ENCODE measurements at regions not wholly inside any gene's neighbourhood (a gene's known extent, or its start where the extent isn't known, plus 50 kb on each side); places are given as distances from the start of the nearest gene placed in this dataset.

GRCh38 chr5:103927739-103928138, 365.1 kb upstream of the NUDT12 start:
- TF ChIP-seq, protein P1, sequence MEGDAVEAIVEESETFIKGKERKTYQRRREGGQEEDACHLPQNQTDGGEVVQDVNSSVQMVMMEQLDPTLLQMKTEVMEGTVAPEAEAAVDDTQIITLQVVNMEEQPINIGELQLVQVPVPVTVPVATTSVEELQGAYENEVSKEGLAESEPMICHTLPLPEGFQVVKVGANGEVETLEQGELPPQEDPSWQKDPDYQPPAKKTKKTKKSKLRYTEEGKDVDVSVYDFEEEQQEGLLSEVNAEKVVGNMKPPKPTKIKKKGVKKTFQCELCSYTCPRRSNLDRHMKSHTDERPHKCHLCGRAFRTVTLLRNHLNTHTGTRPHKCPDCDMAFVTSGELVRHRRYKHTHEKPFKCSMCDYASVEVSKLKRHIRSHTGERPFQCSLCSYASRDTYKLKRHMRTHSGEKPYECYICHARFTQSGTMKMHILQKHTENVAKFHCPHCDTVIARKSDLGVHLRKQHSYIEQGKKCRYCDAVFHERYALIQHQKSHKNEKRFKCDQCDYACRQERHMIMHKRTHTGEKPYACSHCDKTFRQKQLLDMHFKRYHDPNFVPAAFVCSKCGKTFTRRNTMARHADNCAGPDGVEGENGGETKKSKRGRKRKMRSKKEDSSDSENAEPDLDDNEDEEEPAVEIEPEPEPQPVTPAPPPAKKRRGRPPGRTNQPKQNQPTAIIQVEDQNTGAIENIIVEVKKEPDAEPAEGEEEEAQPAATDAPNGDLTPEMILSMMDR (IDR thresholded peaks at IDR 0.05 in 4 of 5, conservative IDR thresholded peaks at IDR 0.05 in 1 of 5) = no peak
- no peak for TF ChIP-seq POLR2A (IDR thresholded peaks at IDR 0.05)
- Histone ChIP-seq H3K4me3 (no peak overlapping the region), H3K36me3 (no peaks in the 10 kb centered on the region), H3K9me3 (no peaks in the 10 kb centered on the region), H3K27ac (no peak overlapping the region), H3K4me1 (no peaks in the 10 kb centered on the region), H3K27me3 (no peaks in the 10 kb centered on the region)
- in situ Hi-C loops (cut with MboI; ENCODE audit: low sequenced_read_pairs in 4 of 4) = no loop called here
- no peak for DNase-seq
- intact Hi-C loops (cut with DNase I; ENCODE audit: low total_unique reads) = no loop called here
- no peak for ATAC-seq

- no peaks in the 10 kb centered on the region for H3K4me1 ChIP-seq
- TF ChIP-seq, protein P1 (IDR thresholded peaks at IDR 0.05 in 4 of 5, conservative IDR thresholded peaks at IDR 0.05 in 1 of 5) = no peak
- no peak for TF ChIP-seq POLR2A (IDR thresholded peaks at IDR 0.05)
- no peak overlapping the region for H3K27ac ChIP-seq
- ATAC-seq = no peak
- intact Hi-C loops (cut with DNase I; ENCODE audit: low total_unique reads) (no loop called here), in situ Hi-C loops (cut with MboI; ENCODE audit: low sequenced_read_pairs in 4 of 4) (no loop called here)
- H3K9me3 ChIP-seq = no peaks in the 10 kb centered on the region
- H3K27me3 ChIP-seq = no peaks in the 10 kb centered on the region
- no peak for DNase-seq
- no peak overlapping the region for H3K4me3 ChIP-seq
- no peaks in the 10 kb centered on the region for H3K36me3 ChIP-seq
Observed at GRCh38 chr5:103923616-103924168, 361.1 kb upstream of the NUDT12 start.

- Histone ChIP-seq H3K9me3 (peaks cover 0 to 5% (median 0%) of the 10 kb centered on the region in 3 donors), H3K27me3 (no peaks in the 10 kb centered on the region), H3K4me3 (no peak overlapping the region), H3K27ac (no peak overlapping the region), H3K4me1 (no peaks in the 10 kb centered on the region), H3K36me3 (no peaks in the 10 kb centered on the region)
- intact Hi-C loops (cut with DNase I; ENCODE audit: low total_unique reads) (no loop called here), in situ Hi-C loops (cut with MboI; ENCODE audit: low sequenced_read_pairs in 4 of 4) (no loop called here)
- DNase-seq = no peak
- TF ChIP-seq POLR2A (IDR thresholded peaks at IDR 0.05) = no peak
- TF ChIP-seq, protein P1 (IDR thresholded peaks at IDR 0.05 in 4 of 5, conservative IDR thresholded peaks at IDR 0.05 in 1 of 5) = no peak
- no peak for ATAC-seq
Observed at GRCh38 chr5:103919506-103919905, 356.9 kb upstream of the NUDT12 start.

- intact Hi-C loops (cut with DNase I; ENCODE audit: low total_unique reads) = no loop called here
- ATAC-seq (no peak), DNase-seq (no peak)
- H3K36me3 ChIP-seq = no peaks in the 10 kb centered on the region
- H3K27ac ChIP-seq = no peak overlapping the region
- in situ Hi-C loops (cut with MboI; ENCODE audit: low sequenced_read_pairs in 4 of 4) = no loop called here
- no peaks in the 10 kb centered on the region for H3K4me1 ChIP-seq
- H3K4me3 ChIP-seq = no peak overlapping the region
- TF ChIP-seq POLR2A (IDR thresholded peaks at IDR 0.05) = no peak
- H3K27me3 ChIP-seq = no peaks in the 10 kb centered on the region
- peaks cover 0 to 5% (median 0%) of the 10 kb centered on the region in 3 donors for H3K9me3 ChIP-seq
Observed at GRCh38 chr5:103918668-103919367, 356.2 kb upstream of the NUDT12 start.

DNA sequence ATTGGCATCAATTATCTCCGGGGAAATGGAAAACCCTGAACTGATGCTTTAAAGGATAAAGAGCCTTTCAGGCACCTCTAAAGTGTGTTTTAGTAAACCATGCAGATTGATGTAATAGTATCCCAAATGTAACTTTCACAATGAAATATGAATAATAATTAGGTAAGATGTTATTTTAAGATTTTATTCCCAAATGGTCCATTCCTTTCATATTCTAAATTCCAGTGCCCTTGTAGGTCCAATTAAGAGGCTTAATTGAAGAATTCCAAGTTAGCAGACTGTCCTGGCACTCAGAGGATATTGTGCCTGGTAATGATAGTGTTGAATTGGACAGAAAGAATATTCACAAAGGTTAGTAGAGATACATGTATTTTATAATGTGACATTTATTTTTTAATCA, 352.5 kb upstream of the NUDT12 start:
- DNase-seq = no peak
- no peaks in the 10 kb centered on the region for H3K27me3 ChIP-seq
- no peaks in the 10 kb centered on the region for H3K4me1 ChIP-seq
- ATAC-seq = no peak
- TF ChIP-seq, protein P1 (IDR thresholded peaks at IDR 0.05 in 4 of 5, conservative IDR thresholded peaks at IDR 0.05 in 1 of 5) = no peak
- TF ChIP-seq POLR2A (IDR thresholded peaks at IDR 0.05) = no peak
- no peak overlapping the region for H3K27ac ChIP-seq
- H3K36me3 ChIP-seq = no peaks in the 10 kb centered on the region
- intact Hi-C loops (cut with DNase I; ENCODE audit: low total_unique reads) = no loop called here
- peaks cover 0 to 5% (median 0%) of the 10 kb centered on the region in 3 donors for H3K9me3 ChIP-seq
- H3K4me3 ChIP-seq = no peak overlapping the region
- in situ Hi-C loops (cut with MboI; ENCODE audit: low sequenced_read_pairs in 4 of 4) = no loop called here
